ENCODE measurements at regions not wholly inside any gene's neighbourhood (a gene's known extent, or its start where the extent isn't known, plus 50 kb on each side); places are given as distances from the start of the nearest gene placed in this dataset.
A peak's percentile ranks its signal among the peaks of the same experiment; 100 is the strongest.
"Not testable (repeated sequence)": the region's sequence is repeated elsewhere in the genome, so short reads cannot be mapped to it uniquely, and the experiment has no call there.

- DNase-seq (ENCODE audit: low read depth), result no peak
- H3K4me3 ChIP-seq (replicated peaks; ENCODE audit: low read depth, low read length), result no peak overlapping the region
- TF ChIP-seq CTCF (IDR thresholded peaks at IDR 0.05; ENCODE audit: low read length, missing control alignments), result no peak
Observed at GRCh38 chr5:100654895-100655294, 119.7 kb downstream of the FAM174A start.

GRCh38 chr5:100656771-100657170 is 121.6 kb downstream of the FAM174A start:
- H3K4me3 ChIP-seq (replicated peaks; ENCODE audit: low read depth, low read length), result not testable (repeated sequence)

GRCh38 chr5:100659080-100659795 is 124.1 kb downstream of the FAM174A start:
- TF ChIP-seq CTCF (IDR thresholded peaks at IDR 0.05; ENCODE audit: low read length, missing control alignments), result no peak
- H3K4me3 ChIP-seq (replicated peaks; ENCODE audit: low read depth, low read length), result no peak overlapping the region
- no peak for DNase-seq (ENCODE audit: low read depth)

More at GRCh38 chr5:100656771-100657170, 121.6 kb downstream of the FAM174A start:
- DNase-seq (ENCODE audit: low read depth), result not testable (repeated sequence)

GRCh38 chr5:100664140-100664539 is 129.0 kb downstream of the FAM174A start:
- no peak overlapping the region for H3K4me3 ChIP-seq (replicated peaks; ENCODE audit: low read depth, low read length)
- no peak for TF ChIP-seq CTCF (IDR thresholded peaks at IDR 0.05; ENCODE audit: low read length, missing control alignments)
- no peak for DNase-seq (ENCODE audit: low read depth)

GRCh38 chr5:100667161-100667630 is 132.0 kb downstream of the FAM174A start:
- no peak for TF ChIP-seq CTCF (IDR thresholded peaks at IDR 0.05; ENCODE audit: low read length, missing control alignments)
- no peak overlapping the region for H3K4me3 ChIP-seq (replicated peaks; ENCODE audit: low read depth, low read length)
- peak; percentile 98 for DNase-seq (ENCODE audit: low read depth)

- TF ChIP-seq CTCF (IDR thresholded peaks at IDR 0.05; ENCODE audit: low read length, missing control alignments), result no peak
- peak; percentile 74 for DNase-seq (ENCODE audit: low read depth)
- no peak overlapping the region for H3K4me3 ChIP-seq (replicated peaks; ENCODE audit: low read depth, low read length)
Observed at GRCh38 chr5:100668511-100668910, 133.3 kb downstream of the FAM174A start.

GRCh38 chr5:100676817-100677631 is 141.8 kb downstream of the FAM174A start:
- TF ChIP-seq CTCF (IDR thresholded peaks at IDR 0.05; ENCODE audit: low read length, missing control alignments), result no peak
- DNase-seq (ENCODE audit: low read depth), result peak; percentile 60

More at GRCh38 chr5:100676817-100677631, 141.8 kb downstream of the FAM174A start:
- no peak overlapping the region for H3K4me3 ChIP-seq (replicated peaks; ENCODE audit: low read depth, low read length)

Data from fibroblast of pulmonary artery (primary cell).